ENCODE measurements at regions not wholly inside any gene's neighbourhood (a gene's known extent, or its start where the extent isn't known, plus 50 kb on each side); places are given as distances from the start of the nearest gene placed in this dataset.

DNA sequence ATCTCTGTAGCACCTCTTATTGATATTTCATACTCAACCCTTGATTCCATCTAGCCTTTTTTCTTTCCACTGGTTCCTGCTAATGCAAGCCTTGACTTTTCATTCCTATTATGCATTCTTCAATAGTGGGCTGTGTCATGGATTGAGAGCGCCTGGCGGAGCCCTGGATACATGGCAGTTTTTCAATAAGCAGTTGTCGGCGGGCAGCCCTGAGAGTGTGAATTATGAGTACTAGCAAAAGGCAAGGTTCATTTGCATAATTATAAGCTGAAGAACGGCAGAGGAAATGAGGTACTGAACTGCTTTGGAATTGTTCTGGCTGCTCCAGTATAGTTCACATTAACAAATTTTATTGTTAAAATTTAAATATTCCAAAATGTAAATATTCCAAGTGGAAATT lies 339.7 kb upstream of the VCX start:
- TF ChIP-seq, protein P1, sequence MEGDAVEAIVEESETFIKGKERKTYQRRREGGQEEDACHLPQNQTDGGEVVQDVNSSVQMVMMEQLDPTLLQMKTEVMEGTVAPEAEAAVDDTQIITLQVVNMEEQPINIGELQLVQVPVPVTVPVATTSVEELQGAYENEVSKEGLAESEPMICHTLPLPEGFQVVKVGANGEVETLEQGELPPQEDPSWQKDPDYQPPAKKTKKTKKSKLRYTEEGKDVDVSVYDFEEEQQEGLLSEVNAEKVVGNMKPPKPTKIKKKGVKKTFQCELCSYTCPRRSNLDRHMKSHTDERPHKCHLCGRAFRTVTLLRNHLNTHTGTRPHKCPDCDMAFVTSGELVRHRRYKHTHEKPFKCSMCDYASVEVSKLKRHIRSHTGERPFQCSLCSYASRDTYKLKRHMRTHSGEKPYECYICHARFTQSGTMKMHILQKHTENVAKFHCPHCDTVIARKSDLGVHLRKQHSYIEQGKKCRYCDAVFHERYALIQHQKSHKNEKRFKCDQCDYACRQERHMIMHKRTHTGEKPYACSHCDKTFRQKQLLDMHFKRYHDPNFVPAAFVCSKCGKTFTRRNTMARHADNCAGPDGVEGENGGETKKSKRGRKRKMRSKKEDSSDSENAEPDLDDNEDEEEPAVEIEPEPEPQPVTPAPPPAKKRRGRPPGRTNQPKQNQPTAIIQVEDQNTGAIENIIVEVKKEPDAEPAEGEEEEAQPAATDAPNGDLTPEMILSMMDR (IDR thresholded peaks at IDR 0.05; ENCODE audit: insufficient read depth, low read length) = no peak
- no peak for TF ChIP-seq POLR2AphosphoS5 (IDR thresholded peaks at IDR 0.05; ENCODE audit: low read depth)
